ENCODE measurements at regions not wholly inside any gene's neighbourhood (a gene's known extent, or its start where the extent isn't known, plus 50 kb on each side); places are given as distances from the start of the nearest gene placed in this dataset.

- DNase-seq, result no peak
Observed at GRCh38 chr20:39234520-39235095, 272.5 kb downstream of the DHX35 start.

- no peak for DNase-seq
Observed at GRCh38 chr20:39233755-39234154, 271.6 kb downstream of the DHX35 start.

GRCh38 chr20:39227416-39227815 lies 265.3 kb downstream of the DHX35 start:
- no peak for DNase-seq

DNA sequence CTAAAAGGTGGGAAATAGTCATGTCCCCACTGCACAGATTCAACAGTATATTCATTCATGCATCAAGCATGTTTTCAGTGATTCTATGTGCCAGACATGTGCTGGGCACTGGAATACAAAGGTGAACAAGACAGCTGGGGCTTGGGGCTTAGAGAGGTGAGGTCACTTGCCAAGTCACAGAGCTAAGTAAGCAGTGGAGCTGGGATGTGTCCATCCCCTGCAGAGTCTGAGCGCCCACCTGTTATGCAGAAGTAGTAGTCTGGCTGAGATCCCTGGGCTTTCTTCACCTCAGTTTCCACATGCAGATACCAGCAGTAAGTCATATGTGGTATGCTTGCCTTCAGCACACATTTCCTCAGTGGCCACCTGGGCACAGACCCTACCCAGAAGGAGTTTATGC lies 263.8 kb downstream of the DHX35 start:
- DNase-seq, result no peak

DNA sequence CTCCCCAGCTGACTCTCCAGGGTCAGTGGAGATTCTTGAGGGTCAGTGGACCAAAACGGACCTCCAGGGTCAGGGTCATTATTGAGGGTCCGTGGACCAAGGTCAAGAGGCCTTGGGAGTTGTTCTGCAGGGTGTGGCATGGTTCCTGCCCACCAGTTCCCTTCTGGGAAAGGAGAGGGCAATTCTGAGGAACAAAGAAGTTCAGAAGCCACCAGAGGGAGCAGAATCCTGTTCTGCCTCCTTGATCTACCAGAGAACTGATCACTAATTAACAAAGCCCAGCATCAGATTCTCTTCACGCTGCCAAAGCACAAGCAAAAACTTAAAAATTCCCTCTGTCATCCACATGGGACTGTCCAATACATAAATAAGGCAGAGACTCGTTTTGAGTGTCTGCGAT lies 263.4 kb downstream of the DHX35 start:
- DNase-seq, result no peak

- DNase-seq, result no peak
Observed at GRCh38 chr20:39222101-39222500, 260.0 kb downstream of the DHX35 start.

GRCh38 chr20:39216195-39216594 lies 254.1 kb downstream of the DHX35 start:
- no peak for DNase-seq

DNA sequence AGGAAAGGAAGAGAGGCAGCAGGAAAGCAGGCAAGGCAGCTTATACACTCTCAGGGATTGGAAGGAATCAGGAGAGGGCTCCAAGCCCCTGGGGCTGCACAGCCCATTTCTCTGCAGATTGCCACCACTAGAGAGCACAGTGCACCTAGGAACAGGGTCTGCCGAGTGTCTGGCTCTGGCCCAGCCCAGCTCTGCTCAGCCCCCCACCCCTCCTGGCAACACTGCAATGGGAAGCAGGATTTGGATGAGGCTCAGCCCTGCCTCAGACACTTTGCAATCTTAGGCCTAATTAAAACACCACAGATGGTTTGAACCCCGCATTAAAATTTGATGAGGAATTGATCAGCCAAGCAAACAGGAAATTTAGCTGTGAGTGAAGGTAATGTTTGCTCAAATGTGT lies 252.7 kb downstream of the DHX35 start:
- no peak for DNase-seq

DNA sequence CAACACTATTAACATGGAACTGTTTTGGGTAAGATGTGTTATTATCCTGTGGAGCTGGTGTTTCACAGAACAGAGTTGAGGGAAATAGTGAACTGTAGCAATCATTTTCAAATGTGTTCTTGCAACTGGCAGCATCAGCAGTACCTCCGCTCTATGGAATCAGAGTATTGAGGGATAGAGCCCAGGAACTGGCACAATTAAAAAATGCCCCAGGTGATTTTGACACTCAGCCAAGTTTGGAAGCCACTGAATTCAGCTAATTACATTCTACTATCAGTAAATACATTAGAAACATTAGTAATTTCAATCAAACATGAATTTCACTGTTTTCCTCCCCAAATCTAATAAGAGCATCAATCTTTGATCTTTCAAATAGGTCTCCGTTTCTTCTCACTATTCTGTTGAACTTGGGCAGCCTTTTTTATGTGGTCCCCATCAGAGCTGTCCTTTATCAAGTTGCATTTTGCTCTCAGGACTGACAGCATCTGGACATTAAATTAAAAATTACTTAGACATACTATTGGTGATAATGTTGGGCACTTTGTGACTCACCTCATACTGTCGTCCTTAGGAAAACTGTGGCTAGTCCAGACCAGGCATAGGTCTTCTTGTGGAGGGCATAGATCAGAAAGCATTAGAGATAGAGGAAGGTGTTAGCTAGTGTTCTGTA lies 251.5 kb downstream of the DHX35 start:
- DNase-seq, result no peak

DNA sequence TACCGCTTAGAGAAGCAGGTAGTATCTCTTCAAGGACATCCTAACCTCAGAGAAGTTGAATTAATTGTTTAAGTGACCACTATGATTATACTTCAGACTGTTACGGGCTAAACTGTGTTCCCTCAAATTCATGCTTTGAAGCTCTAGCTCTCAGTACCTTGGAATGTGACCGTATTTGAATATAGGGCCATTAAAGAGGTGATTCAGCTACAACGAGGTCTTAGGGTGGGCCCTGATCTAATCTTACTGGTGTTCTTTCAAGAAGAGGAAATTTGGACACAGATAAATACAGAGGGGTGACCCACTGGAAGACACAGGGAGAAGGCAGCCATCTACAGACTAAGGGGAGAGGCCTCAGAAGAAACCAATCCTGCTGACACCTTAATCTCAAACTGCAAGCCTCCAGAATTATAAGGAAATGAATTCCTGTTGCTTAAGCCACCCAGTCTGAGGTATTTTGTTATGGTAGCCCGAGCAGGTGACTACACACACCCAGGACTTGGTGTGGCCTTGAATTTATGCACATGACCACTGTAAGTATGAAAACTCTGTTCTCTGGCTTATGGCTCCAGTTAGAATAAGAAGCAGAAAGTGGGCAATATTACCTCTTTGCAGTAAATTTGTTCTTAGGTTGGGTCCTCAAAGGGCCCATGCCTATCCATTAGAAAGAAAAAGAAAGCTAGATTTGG lies 249.1 kb downstream of the DHX35 start:
- no peak for DNase-seq

DNA sequence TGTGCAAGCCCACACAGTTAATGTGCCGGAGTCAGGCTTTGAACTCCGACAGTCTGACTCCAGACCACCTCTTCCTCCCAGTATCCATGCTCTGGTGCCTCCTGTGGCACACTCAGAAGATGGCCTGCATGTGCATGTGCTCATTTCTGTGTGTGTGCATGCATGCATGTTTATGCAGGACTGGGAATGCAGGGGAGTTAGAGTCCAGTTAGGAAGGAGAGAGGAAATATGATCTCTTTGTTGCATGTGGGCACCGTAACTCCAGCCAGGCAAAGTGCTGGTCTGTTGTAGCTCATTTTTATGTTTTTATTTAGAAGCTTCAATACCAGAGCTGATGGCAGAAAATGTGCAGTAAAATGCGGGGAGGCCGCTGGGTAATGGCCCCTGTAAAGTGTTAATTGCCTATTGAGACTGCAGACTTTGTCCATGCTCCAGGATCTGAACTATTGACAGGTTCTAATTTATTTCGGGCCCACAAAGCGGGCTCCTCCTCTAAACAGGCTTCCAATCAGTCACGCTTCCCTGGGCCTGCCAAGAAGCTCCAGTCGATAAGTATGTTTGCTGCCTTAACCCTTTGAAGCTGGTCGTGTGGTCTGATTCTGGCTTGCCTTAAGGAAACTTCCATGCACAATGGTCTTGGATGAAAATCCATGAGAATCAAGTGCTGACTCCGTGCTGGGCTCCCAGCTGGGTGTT lies 248.3 kb downstream of the DHX35 start:
- DNase-seq, result no peak

DNA sequence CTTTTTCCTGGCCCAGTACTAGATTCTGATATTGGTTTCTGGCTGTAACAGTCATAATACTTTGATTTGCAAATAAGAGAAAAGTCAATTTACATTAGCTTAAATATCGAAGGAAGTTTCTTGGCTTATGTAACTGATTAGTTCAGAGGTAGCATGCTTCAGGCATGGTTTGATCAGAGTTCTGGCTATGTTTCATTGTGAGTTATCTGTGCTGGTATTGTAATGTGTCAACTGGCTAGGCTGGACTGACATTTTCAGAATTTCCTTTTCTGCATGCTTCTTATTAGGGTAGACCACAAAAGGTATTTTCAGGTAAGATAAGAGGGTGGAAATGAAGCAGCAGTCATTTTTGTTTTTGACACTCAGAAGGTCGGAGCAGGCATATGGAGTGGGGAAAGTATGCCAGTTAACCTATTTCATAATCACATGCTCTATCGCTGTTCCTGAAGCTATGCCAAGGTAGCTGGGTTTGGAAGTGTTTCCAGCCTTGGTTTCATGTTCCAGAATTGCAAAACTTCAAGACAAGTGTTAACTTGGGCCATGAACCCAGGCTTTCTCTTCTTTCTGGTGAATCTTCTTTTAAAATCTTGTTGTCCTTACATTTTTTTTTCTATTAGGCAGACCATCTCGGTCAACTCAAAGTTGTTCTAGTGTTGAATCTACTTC lies 244.9 kb downstream of the DHX35 start:
- no peak for DNase-seq

DNA sequence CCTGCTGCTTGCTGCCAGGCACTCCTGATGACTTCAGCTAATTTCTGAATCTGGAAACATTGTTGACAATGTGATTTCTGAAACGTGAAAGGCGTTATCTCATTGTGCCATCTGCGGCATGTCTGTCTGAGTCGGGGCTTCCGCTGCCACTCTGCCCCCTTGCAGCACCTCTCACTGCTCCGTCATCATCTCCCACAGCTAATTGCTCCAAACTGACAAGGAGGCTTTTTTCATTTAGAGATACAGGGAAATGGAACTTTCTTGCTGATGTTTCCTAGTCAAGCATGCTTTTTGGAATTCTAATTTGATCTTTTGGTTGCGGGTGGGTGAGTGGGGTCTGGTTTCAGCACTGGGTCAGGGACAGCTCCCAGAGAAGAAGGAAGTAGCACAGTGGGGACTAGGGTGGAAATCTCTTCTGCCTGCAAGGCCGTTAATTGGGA lies 233.5 kb downstream of the DHX35 start:
- no peak for DNase-seq

DNA sequence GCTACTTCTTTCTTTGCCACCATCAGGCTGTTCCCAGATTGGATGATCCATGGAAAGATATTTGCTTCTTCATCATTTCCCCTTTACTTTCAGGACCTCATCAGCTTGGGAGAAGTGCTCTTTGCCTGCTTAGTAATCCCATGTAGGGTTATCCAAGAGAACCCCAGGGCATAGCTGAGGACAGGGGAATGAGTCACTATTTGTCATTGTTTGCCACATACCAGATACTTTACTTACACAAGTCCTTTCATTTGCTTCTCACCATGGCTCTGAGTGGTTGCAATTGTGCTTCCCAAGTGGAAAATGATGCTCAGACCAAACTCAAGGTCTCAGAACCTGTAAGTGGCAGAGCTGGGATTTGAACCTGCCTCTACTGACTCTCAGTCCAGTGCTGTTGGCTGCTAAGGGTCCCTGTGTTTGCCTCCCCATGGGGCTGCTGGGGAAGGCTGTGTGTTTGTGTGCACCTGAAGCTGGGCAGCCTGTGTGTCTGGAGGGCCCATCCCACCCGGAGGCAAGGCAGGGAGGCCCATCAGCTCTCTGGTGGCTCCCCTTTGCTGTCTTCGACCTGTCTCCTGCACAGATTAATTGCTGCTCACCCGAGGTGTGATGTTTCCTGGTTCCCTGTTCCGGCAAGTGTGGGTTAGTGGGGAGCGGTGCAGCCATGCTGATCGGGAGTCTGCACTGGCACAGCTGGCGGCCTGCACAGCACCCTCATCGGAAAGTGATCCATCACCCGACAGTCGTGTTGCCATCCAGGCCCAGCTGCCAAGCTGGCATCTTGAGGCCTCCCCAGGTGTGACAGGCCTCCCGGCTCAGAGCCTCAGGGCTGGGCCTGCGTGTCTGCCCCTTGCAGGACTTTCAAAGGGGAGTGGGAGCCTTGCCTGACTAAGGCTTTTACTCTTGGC lies 228.8 kb downstream of the DHX35 start:
- DNase-seq, result peak; percentile 9

- DNase-seq, result no peak
Observed at GRCh38 chr20:39188266-39188765, 226.2 kb downstream of the DHX35 start.

DNA sequence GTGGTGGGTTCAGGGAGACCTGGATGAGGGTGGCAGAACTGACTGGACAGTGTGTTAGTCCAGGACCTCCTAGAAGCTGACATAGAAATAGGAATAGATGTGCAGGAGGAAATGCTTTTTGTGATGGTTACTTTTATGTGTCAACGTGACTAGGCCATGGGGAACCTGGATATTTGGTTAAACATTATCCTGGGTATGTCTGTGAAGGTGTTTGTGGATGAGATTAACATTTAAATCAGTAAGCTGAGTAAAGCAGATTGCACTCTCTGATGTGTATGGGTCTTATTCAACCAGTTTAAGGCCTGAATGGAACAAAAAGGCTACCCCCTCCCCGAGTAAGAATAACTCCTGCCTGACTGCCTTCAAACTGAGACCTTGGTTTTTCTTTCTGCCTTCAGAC lies 219.3 kb downstream of the DHX35 start:
- no peak for DNase-seq

DNA sequence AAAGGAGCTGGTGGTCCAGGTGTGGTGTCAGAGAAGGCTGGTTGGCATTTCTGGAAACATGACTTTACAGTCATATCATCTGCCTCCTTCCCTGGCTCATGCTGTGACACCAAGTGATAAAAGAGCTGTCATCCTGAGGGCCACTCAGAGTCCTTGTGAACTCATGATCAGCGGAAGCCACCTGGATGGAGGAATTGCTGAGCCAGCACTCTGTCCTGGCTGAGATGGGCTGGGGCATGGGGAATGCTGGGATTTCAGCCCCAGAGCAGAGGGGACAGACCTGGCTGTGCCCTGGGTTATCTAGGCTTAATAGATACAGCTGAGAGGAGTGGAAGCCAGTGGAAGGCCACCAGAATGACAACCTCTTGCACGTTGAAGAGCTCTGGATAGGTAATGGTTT lies 214.3 kb downstream of the DHX35 start:
- DNase-seq, result no peak

GRCh38 chr20:39170896-39171463 lies 208.8 kb downstream of the DHX35 start:
- DNase-seq, result no peak

- DNase-seq, result no peak
Observed at GRCh38 chr20:39165099-39165498, 203.0 kb downstream of the DHX35 start.

DNA sequence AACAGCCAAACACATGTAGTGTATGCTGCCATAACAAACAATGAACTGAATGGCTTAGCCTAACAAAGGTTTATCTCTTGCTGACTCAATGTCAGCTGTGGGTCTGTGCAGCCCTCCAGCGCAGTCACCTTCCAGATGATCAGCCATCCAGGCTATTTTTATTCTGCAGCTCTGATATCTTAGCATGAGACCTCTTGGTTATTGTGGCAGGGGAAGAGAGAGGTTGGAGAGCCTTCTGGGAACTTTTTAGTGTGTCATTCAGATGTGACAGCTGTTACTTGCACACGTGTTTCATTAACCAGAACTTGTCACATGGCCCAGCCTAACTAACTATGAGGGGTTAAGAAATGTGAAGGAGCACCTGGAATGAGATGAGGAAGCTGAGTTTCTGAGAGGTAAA lies 202.5 kb downstream of the DHX35 start:
- no peak for DNase-seq

DNA sequence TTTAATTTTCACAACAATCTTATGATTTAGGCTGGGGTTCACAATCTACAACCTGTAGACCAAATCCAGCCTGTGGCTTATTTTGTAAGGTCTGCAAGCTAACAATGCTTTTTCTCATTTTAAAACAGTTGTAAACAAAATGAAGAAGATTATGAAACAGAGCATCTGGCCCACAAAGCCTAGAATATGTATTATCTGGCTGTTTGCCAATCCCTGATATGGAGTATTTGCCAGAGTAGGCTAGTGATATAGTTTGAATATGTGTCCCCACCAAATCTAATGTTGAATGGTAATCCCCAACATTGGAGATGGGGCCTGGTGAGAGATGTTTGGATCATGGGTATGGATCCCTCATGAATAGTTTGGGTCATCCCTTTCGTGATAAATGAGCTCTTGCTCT lies 201.8 kb downstream of the DHX35 start:
- DNase-seq, result no peak

- no peak for DNase-seq
Observed at GRCh38 chr20:39161900-39162299, 199.8 kb downstream of the DHX35 start.
